HEK293T (cell line): ENCODE measurements at regions not wholly inside any gene's neighbourhood (a gene's known extent, or its start where the extent isn't known, plus 50 kb on each side); places are given as distances from the start of the nearest gene placed in this dataset.
"Not testable (repeated sequence)": the region's sequence is repeated elsewhere in the genome, so short reads cannot be mapped to it uniquely, and the experiment has no call there.

ENCODE experiments used
- ARNT ChIP-seq: fragments of 450-650 bp; IDR thresholded peaks from 2 replicates; pipeline ENCODE4 v1.6.1; 2017; ENCODE audit warnings: mild to moderate bottlenecking
- BHLHE40 ChIP-seq: fragments of 450-650 bp; IDR thresholded peaks from 2 replicates; pipeline ENCODE4 v1.6.1; 2016; ENCODE audit warnings: mild to moderate bottlenecking, moderate library complexity, borderline replicate concordance
- CTBP1 ChIP-seq: fragments of 450-650 bp; IDR thresholded peaks from 2 replicates; pipeline ENCODE4 v1.6.1; 2016; ENCODE audit warnings: borderline replicate concordance
- ELF4 ChIP-seq: fragments of 450-650 bp; IDR thresholded peaks from 2 replicates; pipeline ENCODE4 v1.6.1; 2017; ENCODE audit warnings: antibody characterized with exemption
- FOXM1 ChIP-seq: fragments of 450-650 bp; IDR thresholded peaks from 2 replicates; pipeline ENCODE4 v1.6.1; 2017; ENCODE audit warnings: mild to moderate bottlenecking, borderline replicate concordance
- L3MBTL2 ChIP-seq: fragments of 450-650 bp; conservative IDR thresholded peaks from 2 replicates; pipeline ENCODE4 v1.6.1; 2016; ENCODE audit warnings: mild to moderate bottlenecking
- NFRKB ChIP-seq: fragments of 450-650 bp; IDR thresholded peaks from 2 replicates; pipeline ENCODE4 v1.6.1; 2016; ENCODE audit warnings: mild to moderate bottlenecking, moderate library complexity
- PKNOX1 ChIP-seq: fragments of 450-650 bp; IDR thresholded peaks from 2 replicates; pipeline ENCODE4 v1.6.1; 2016
- SP1 ChIP-seq: fragments of 450-650 bp; IDR thresholded peaks from 2 replicates; pipeline ENCODE4 v1.6.1; 2017
- SUZ12 ChIP-seq: fragments of 450-650 bp; IDR thresholded peaks from 2 replicates; pipeline ENCODE4 v1.6.1; 2016; ENCODE audit warnings: mild to moderate bottlenecking
- TARDBP ChIP-seq: fragments of 450-650 bp; IDR thresholded peaks from 2 replicates; pipeline ENCODE4 v1.6.1; 2016

- TF ChIP-seq NFRKB, SP1, TARDBP, L3MBTL2, FOXM1, CTBP1, PKNOX1, ARNT, ELF4, BHLHE40, SUZ12: not testable (repeated sequence)
Observed at GRCh38 chr20:58767817-58768216, 75.2 kb downstream of the NPEPL1 start.
